IMR-90 (cell line): ENCODE measurements at regions not wholly inside any gene's neighbourhood (a gene's known extent, or its start where the extent isn't known, plus 50 kb on each side); places are given as distances from the start of the nearest gene placed in this dataset.
A peak's percentile ranks its signal among the peaks of the same experiment; 100 is the strongest.

Source experiments
- ATAC-seq: fragments of 200-7000 bp; cut with Tn5 transposase; 2 replicates; pipeline ENCODE4 v1.9.1; 2020; ENCODE audit warnings: low read depth, mild to moderate bottlenecking, moderate library complexity
- BruUV-seq: library from RNA; stranded (reverse); fragments of 400-500 nt; replicated peaks from 2 replicates; lab custom pipeline; 2021; lab: Mats Ljungman, UMichigan
- CTCF ChIA-PET: fragments of 300-600 bp; formaldehyde crosslinking; extraction: SDS; loops from one replicate; lab custom pipeline; 2021; ENCODE audit warnings: antibody characterized with exemption; lab: Yijun Ruan, JAX
- POLR2A ChIA-PET: fragments of 300-600 bp; sonication (Branson Sonifier 250); formaldehyde crosslinking; loops from one replicate; lab custom pipeline; 2022; ENCODE audit warnings: antibody characterized with exemption; ENCODE audit not compliant: unreplicated experiment; lab: Charles Lee
- DNase-seq: peaks from one replicate; pipeline ENCODE4 v3.0.0; 2013
- H2AFZ ChIP-seq: replicated peaks from 2 replicates; pipeline ENCODE3; 2013; ENCODE audit warnings: low read length, mild to moderate bottlenecking; ENCODE audit not compliant: poor library complexity
- H2AK5ac ChIP-seq: 2 replicates; pipeline ENCODE4 v1.6.1; 2013; ENCODE audit warnings: low read depth, low read length, inconsistent platforms
- H2AK9ac ChIP-seq: replicated peaks from 2 replicates; pipeline ENCODE3; 2013; ENCODE audit warnings: mild to moderate bottlenecking, low read depth, low read length, moderate library complexity; ENCODE audit not compliant: poor library complexity
- H2BK120ac ChIP-seq: 2 replicates; pipeline ENCODE4 v1.6.1; 2013; ENCODE audit warnings: low read depth, low read length, inconsistent platforms
- H2BK15ac ChIP-seq: 3 replicates; pipeline ENCODE4 v1.6.1; 2013; ENCODE audit warnings: low read depth, low read length, inconsistent platforms
- H2BK20ac ChIP-seq: 2 replicates; pipeline ENCODE4 v1.6.1; 2013; ENCODE audit warnings: low read depth, mild to moderate bottlenecking, inconsistent platforms, low read length, moderate library complexity
- H2BK5ac ChIP-seq: 2 replicates; pipeline ENCODE4 v1.6.1; 2013; ENCODE audit warnings: mild to moderate bottlenecking, low read depth, low read length, inconsistent platforms; ENCODE audit not compliant: poor library complexity, severe bottlenecking
- H3K14ac ChIP-seq: replicated peaks from 2 replicates; pipeline ENCODE4 v1.6.1; 2013; ENCODE audit warnings: low read depth, low read length, inconsistent platforms
- H3K18ac ChIP-seq: 2 replicates; pipeline ENCODE4 v1.6.1; 2013; ENCODE audit warnings: low read depth, low read length, control low read depth
- H3K23ac ChIP-seq: 2 replicates; pipeline ENCODE4 v1.6.1; 2013; ENCODE audit warnings: low read depth, low read length, inconsistent platforms
- H3K27ac ChIP-seq: 2 replicates; pipeline ENCODE4 v1.5.1; 2013; ENCODE audit warnings: mild to moderate bottlenecking, control low read depth, low read length; ENCODE audit not compliant: insufficient read depth
- H3K27me3 ChIP-seq: 2 replicates; pipeline ENCODE4 v1.6.1; 2013; ENCODE audit warnings: low read length; ENCODE audit not compliant: control insufficient read depth, insufficient read depth
- H3K36me3 ChIP-seq: 2 replicates; pipeline ENCODE4 v1.6.1; 2013; ENCODE audit warnings: low read length, mixed read lengths; ENCODE audit not compliant: control insufficient read depth, insufficient read depth
- H3K4ac ChIP-seq: 2 replicates; pipeline ENCODE4 v1.6.1; 2013; ENCODE audit warnings: low read depth, low read length, inconsistent platforms
- H3K4me1 ChIP-seq: 2 replicates; pipeline ENCODE4 v1.6.1; 2013; ENCODE audit warnings: low read length, mixed read lengths; ENCODE audit not compliant: control insufficient read depth, insufficient read depth
- H3K4me2 ChIP-seq: 2 replicates; pipeline ENCODE4 v1.6.1; 2013; ENCODE audit warnings: low read depth, mild to moderate bottlenecking, control low read depth, low read length, moderate library complexity
- H3K4me3 ChIP-seq: 2 replicates; pipeline ENCODE4 v1.5.1; 2013; ENCODE audit warnings: low read depth, mild to moderate bottlenecking, control low read depth, low read length, moderate library complexity; ENCODE audit not compliant: insufficient read depth
- H3K56ac ChIP-seq: 2 replicates; pipeline ENCODE4 v1.6.1; 2013; ENCODE audit warnings: low read length, inconsistent platforms; ENCODE audit not compliant: insufficient read depth; ENCODE audit errors: extremely low read depth
- H3K79me1 ChIP-seq, 2 experiments: 2 replicates each; pipeline ENCODE4 v1.6.1; 2013; ENCODE audit warnings: low read length in 2 of 2, inconsistent platforms in 1 of 2, low read depth in 1 of 2
- H3K9ac ChIP-seq: 2 replicates; pipeline ENCODE4 v1.6.1; 2013; ENCODE audit warnings: low read depth, low read length, control low read depth
- H3K9me1 ChIP-seq: 2 replicates; pipeline ENCODE4 v1.6.1; 2013; ENCODE audit warnings: low read length, inconsistent platforms; ENCODE audit not compliant: insufficient read depth
- H3K9me3 ChIP-seq: 2 replicates; pipeline ENCODE4 v1.6.1; 2013; ENCODE audit warnings: low read length; ENCODE audit not compliant: control insufficient read depth, insufficient read depth
- H4K20me1 ChIP-seq: 2 replicates; pipeline ENCODE4 v1.6.1; 2013; ENCODE audit warnings: low read length, inconsistent platforms; ENCODE audit not compliant: insufficient read depth
- H4K5ac ChIP-seq: 2 replicates; pipeline ENCODE4 v1.6.1; 2013; ENCODE audit warnings: mild to moderate bottlenecking, low read depth, low read length, control low read depth
- H4K8ac ChIP-seq, 2 experiments: 2 replicates each; pipeline ENCODE4 v1.6.1; 2013; ENCODE audit warnings: low read depth in 2 of 2, low read length in 2 of 2, control low read depth in 1 of 2, inconsistent platforms in 1 of 2
- H4K91ac ChIP-seq: 2 replicates; pipeline ENCODE4 v1.6.1; 2013; ENCODE audit warnings: low read depth, low read length, inconsistent platforms; ENCODE audit not compliant: insufficient read depth
- SMC3 ChIP-seq: fragments of 150-350 bp; IDR thresholded peaks from 2 replicates; pipeline ENCODE4 v1.6.1; 2016; ENCODE audit warnings: low read depth, mild to moderate bottlenecking, antibody characterized with exemption, low read length, moderate library complexity
- WGBS, 2 experiments: methylation state at CpG; one replicate each; pipeline versions ENCODE4 v1.1.5 to v1.1.7; 2013; ENCODE audit warnings: missing lambda C conversion rate in 2 of 2; ENCODE audit not compliant: insufficient read length in 1 of 2; ENCODE audit errors: extremely low coverage in 2 of 2; 5-methylcytosine and 5-hydroxymethylcytosine counted together
- dilution Hi-C: fragments of 300-500 bp; cut with HindIII; formaldehyde crosslinking; loops from one replicate; pipeline ENCODE4 v1.14.3; 2018; ENCODE audit warnings: low sequenced_read_pairs; ENCODE audit not compliant: unreplicated experiment
- in situ Hi-C: fragments of 300-500 bp; cut with MboI; formaldehyde crosslinking; loops from 3 replicates; pipeline ENCODE4 v1.14.3; 2019; ENCODE audit warnings: low sequenced_read_pairs, inconsistent platforms, mixed read lengths
- intact Hi-C: fragments of 100-400 bp; cut with micrococcal nuclease; formaldehyde crosslinking; loops from 2 replicates; pipeline ENCODE4 v1.10.0; 2022

GRCh38 chr9:3080951-3081350 lies 237.1 kb upstream of the PUM3 start:
- BruUV-seq, result no TSS peak
- no CpG with 5 or more reads among the region's 3 CpGs for WGBS, 2 experiments

More at GRCh38 chr9:3080951-3081350, 237.1 kb upstream of the PUM3 start:
- Histone ChIP-seq H2AK9ac (no peak overlapping the region), H3K9me3 (no peaks in the 10 kb centered on the region), H2BK120ac (no peak overlapping the region), H2AK5ac (no peak overlapping the region), H3K4me1 (no peaks in the 10 kb centered on the region), H4K91ac (no peak overlapping the region), H3K56ac (no peak overlapping the region), H3K9me1 (no peaks in the 10 kb centered on the region), H2BK20ac (no peak overlapping the region), H3K23ac (no peak overlapping the region), H3K14ac (no peak overlapping the region), H3K18ac (no peak overlapping the region), H3K27me3 (no peaks in the 10 kb centered on the region), H2BK5ac (no peak overlapping the region), H4K20me1 (no peaks in the 10 kb centered on the region), H4K8ac (no peak overlapping the region), H4K5ac (no peak overlapping the region), H3K4ac (no peak overlapping the region), H3K4me2 (no peak overlapping the region), H2BK15ac (no peak overlapping the region), H2AFZ (no peak overlapping the region), H3K79me1 (no peaks in the 10 kb centered on the region), H3K9ac (no peak overlapping the region), H3K4me3 (no peak overlapping the region), H3K27ac (no peak overlapping the region), H3K36me3 (no peaks in the 10 kb centered on the region)
- dilution Hi-C loops (no loop called here), intact Hi-C loops (no loop called here), in situ Hi-C loops (no loop called here)
- DNase-seq (peak; percentile 11), ATAC-seq (no peak)
- ChIA-PET POLR2A (no interaction called here), CTCF (no interaction called here)
- TF ChIP-seq SMC3, result no peak
